A673 (cell line): ENCODE measurements at regions not wholly inside any gene's neighbourhood (a gene's known extent, or its start where the extent isn't known, plus 50 kb on each side); places are given as distances from the start of the nearest gene placed in this dataset.

Experiments used
- BruUV-seq: library from RNA; stranded (reverse); fragments of 400-500 nt; replicated peaks from 2 replicates; lab custom pipeline; 2021; lab: Mats Ljungman, UMichigan
- CTCF ChIA-PET: fragments of 300-600 bp; sonication (Branson Sonifier 250); formaldehyde crosslinking; loops from one replicate; lab custom pipeline; 2022; ENCODE audit warnings: antibody characterized with exemption; lab: Charles Lee
- POLR2A ChIA-PET: fragments of 300-600 bp; sonication (Branson Sonifier 250); formaldehyde crosslinking; loops from one replicate; lab custom pipeline; 2022; ENCODE audit warnings: antibody characterized with exemption; ENCODE audit not compliant: low non-redundant PET; lab: Charles Lee
- DNase-seq: peaks from one replicate; pipeline ENCODE4 v3.0.0-alpha.2; 2015; ENCODE audit warnings: low spot score
- H3K27ac ChIP-seq: fragments of 200-600 bp; sonication (generic); 2 replicates; pipeline ENCODE4 v1.5.1; 2016; ENCODE audit warnings: mixed run types, low read depth, mild to moderate bottlenecking, mixed read lengths, antibody characterized with exemption, low read length; ENCODE audit not compliant: poor library complexity, severe bottlenecking
- H3K27me3 ChIP-seq: fragments of 200-600 bp; sonication (generic); replicated peaks from 2 replicates; pipeline ENCODE4 v1.6.1; 2017; ENCODE audit warnings: mixed run types, low read depth, mild to moderate bottlenecking, mixed read lengths, antibody characterized with exemption, low read length; ENCODE audit not compliant: insufficient read depth, poor library complexity
- H3K36me3 ChIP-seq: fragments of 200-600 bp; sonication (generic); 2 replicates; pipeline ENCODE4 v1.6.1; 2016; ENCODE audit warnings: mixed run types, mild to moderate bottlenecking, mixed read lengths, antibody characterized with exemption, low read length; ENCODE audit not compliant: insufficient read depth, poor library complexity, severe bottlenecking
- H3K4me1 ChIP-seq: fragments of 200-600 bp; sonication (generic); 2 replicates; pipeline ENCODE4 v1.6.1; 2017; ENCODE audit warnings: mixed run types, mild to moderate bottlenecking, mixed read lengths, antibody characterized with exemption, low read length; ENCODE audit not compliant: insufficient read depth, poor library complexity, severe bottlenecking
- H3K4me3 ChIP-seq: fragments of 200-600 bp; sonication (generic); 2 replicates; pipeline ENCODE4 v1.5.1; 2016; ENCODE audit warnings: low read depth, mixed run types, mild to moderate bottlenecking, mixed read lengths, low read length; ENCODE audit not compliant: poor library complexity, severe bottlenecking
- H3K9me3 ChIP-seq: fragments of 200-600 bp; sonication (generic); 2 replicates; pipeline ENCODE4 v1.6.1; 2016; ENCODE audit warnings: mixed run types, low read depth, mild to moderate bottlenecking, mixed read lengths, antibody characterized with exemption, low read length; ENCODE audit not compliant: poor library complexity, severe bottlenecking
- EZH2 ChIP-seq: fragments of 200-600 bp; sonication (generic); IDR thresholded peaks from 2 replicates; pipeline ENCODE4 v1.6.1; 2017; ENCODE audit warnings: borderline replicate concordance, low read depth, mild to moderate bottlenecking, mixed read lengths, antibody characterized with exemption, low read length; ENCODE audit not compliant: poor library complexity, severe bottlenecking
- intact Hi-C: fragments of 100-400 bp; cut with micrococcal nuclease; formaldehyde crosslinking; loops from one replicate; pipeline ENCODE4 v1.10.0; 2022; ENCODE audit not compliant: unreplicated experiment
- TF ChIP-seq, protein P1 (sequence below): fragments of 300-800, 200-600 bp; sonication (generic); conservative IDR thresholded peaks from 2 replicates; pipeline ENCODE4 v1.5.1; 2017; ENCODE audit warnings: low read depth, mild to moderate bottlenecking, antibody characterized with exemption, low read length, moderate library complexity, mixed read lengths

DNA sequence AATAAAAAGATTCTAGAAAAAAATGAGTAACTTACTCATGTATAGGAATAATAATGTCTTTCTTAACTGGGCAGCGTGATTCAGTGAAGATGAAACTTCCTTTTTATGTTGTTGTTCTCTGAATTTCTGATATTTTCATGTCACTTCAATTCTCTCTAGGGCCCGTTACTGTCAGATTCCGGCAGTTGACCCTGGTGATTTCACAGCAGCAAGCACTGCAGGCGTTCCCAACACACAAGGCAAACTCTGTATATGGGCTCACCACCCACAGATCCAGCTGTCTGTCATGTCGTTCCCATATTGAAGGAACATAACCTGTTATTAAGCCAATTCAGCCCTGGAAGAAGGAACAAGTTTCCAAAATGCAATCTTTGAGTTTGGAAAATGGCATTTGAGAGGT, 288.3 kb upstream of the GALNTL6 start:
- ChIA-PET POLR2A (no interaction called here), CTCF (no interaction called here)
- DNase-seq, result no peak
- BruUV-seq, result no TSS peak
- no peaks in the 10 kb centered on the region for H3K9me3 ChIP-seq
- H3K27me3 ChIP-seq, result no peaks in the 10 kb centered on the region
- intact Hi-C loops, result no loop called here
- no peaks in the 10 kb centered on the region for H3K36me3 ChIP-seq
- no peak overlapping the region for H3K4me3 ChIP-seq
- no peak overlapping the region for H3K27ac ChIP-seq
- TF ChIP-seq, protein P1, sequence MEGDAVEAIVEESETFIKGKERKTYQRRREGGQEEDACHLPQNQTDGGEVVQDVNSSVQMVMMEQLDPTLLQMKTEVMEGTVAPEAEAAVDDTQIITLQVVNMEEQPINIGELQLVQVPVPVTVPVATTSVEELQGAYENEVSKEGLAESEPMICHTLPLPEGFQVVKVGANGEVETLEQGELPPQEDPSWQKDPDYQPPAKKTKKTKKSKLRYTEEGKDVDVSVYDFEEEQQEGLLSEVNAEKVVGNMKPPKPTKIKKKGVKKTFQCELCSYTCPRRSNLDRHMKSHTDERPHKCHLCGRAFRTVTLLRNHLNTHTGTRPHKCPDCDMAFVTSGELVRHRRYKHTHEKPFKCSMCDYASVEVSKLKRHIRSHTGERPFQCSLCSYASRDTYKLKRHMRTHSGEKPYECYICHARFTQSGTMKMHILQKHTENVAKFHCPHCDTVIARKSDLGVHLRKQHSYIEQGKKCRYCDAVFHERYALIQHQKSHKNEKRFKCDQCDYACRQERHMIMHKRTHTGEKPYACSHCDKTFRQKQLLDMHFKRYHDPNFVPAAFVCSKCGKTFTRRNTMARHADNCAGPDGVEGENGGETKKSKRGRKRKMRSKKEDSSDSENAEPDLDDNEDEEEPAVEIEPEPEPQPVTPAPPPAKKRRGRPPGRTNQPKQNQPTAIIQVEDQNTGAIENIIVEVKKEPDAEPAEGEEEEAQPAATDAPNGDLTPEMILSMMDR, result no peak
- no peak for TF ChIP-seq EZH2
- H3K4me1 ChIP-seq, result no peaks in the 10 kb centered on the region

DNA sequence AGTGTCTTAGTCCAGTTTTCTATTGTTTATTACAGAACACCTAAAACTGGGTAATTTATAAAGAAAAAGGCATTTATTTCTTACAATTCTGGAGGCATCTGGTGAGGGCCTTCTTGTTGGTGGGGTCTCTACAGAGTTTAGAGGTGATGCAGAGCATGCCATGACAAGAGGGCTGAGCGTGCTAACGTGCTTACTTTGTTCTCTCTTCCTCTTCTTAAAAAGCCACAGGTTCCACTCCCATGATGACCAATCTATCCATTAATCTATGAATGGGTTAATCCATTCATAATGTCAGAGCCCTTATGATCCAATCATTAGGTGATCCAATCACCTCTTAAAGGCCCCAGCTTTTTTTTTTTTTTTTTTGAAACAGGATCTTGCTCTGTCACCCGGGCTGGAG, 291.5 kb upstream of the GALNTL6 start:
- no TSS peak for BruUV-seq
- Histone ChIP-seq H3K36me3 (no peaks in the 10 kb centered on the region), H3K9me3 (no peaks in the 10 kb centered on the region), H3K4me1 (no peaks in the 10 kb centered on the region), H3K27me3 (no peaks in the 10 kb centered on the region), H3K27ac (no peak overlapping the region), H3K4me3 (no peak overlapping the region)
- ChIA-PET CTCF (no interaction called here), POLR2A (no interaction called here)
- intact Hi-C loops, result no loop called here
- TF ChIP-seq EZH2, result no peak
- TF ChIP-seq, protein P1, result no peak
- DNase-seq, result no peak

DNA sequence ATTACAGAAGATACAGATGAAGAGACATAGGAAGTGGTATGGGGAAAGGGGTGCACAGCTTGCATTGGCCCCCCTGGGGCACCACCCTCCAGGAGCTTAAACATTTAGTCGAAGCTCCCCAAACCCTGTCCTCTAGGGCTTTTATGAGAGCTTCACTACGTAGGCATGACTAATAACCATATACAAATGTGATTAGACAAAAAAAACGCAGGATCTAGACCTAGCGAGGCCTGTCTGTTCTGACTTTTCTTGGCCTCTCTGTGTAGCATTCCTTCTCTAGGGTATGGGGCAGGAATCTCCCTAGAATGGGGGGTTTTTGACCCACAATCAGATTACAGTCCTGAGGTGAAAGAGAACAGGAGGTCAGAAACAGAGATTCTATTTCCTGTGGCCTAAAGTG, 293.7 kb upstream of the GALNTL6 start:
- ChIA-PET POLR2A (no interaction called here), CTCF (no interaction called here)
- DNase-seq, result peak; percentile 4
- H3K27me3 ChIP-seq, result no peaks in the 10 kb centered on the region
- BruUV-seq, result no TSS peak
- no peaks in the 10 kb centered on the region for H3K4me1 ChIP-seq
- H3K4me3 ChIP-seq, result no peak overlapping the region
- no peaks in the 10 kb centered on the region for H3K9me3 ChIP-seq
- H3K36me3 ChIP-seq, result no peaks in the 10 kb centered on the region
- H3K27ac ChIP-seq, result no peak overlapping the region
- TF ChIP-seq, protein P1, result no peak
- no peak for TF ChIP-seq EZH2
- intact Hi-C loops, result no loop called here
